Suprapubic skin (tissue), 3 donors: ENCODE measurements at regions not wholly inside any gene's neighbourhood (a gene's known extent, or its start where the extent isn't known, plus 50 kb on each side); places are given as distances from the start of the nearest gene placed in this dataset.

ENCODE experiments used
- POLR2A ChIP-seq, 2 donors: fragments of 450-650 bp; IDR thresholded peaks; one replicate each; pipeline ENCODE4 v1.6.1; 2017; ENCODE audit warnings: antibody characterized with exemption in 2 of 2, mild to moderate bottlenecking in 2 of 2, moderate library complexity in 2 of 2
- TF ChIP-seq, protein P1 (sequence below), 2 donors: fragments of 200-600 bp in 1 of 2; fragments of 450-650 bp in 1 of 2; sonication (generic) in 1 of 2; IDR thresholded peaks; one replicate each; pipeline ENCODE4 v1.5.1; 2016 to 2019; ENCODE audit warnings: antibody characterized with exemption in 2 of 2, mild to moderate bottlenecking in 1 of 2, moderate library complexity in 1 of 2

DNA sequence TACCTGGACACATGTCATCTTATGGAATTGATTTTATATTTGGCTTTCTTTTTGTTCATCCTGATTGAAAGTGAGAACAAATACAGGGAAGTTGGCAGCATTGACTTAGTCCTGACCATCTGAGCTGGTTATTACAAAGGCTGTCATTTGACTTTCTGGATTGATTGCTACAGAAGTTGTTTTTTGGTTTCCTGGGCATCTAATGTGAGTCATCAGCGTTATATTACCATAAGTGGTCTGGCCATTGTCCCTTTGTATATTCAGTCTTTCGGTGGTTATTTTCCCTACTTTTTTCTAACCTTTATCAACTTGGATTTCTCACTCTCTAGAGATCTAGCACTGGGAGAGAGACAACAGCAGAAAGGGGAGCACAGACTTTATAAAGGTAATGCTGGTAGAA, 1646.5 kb downstream of the MRPL39 start:
- TF ChIP-seq, protein P1, sequence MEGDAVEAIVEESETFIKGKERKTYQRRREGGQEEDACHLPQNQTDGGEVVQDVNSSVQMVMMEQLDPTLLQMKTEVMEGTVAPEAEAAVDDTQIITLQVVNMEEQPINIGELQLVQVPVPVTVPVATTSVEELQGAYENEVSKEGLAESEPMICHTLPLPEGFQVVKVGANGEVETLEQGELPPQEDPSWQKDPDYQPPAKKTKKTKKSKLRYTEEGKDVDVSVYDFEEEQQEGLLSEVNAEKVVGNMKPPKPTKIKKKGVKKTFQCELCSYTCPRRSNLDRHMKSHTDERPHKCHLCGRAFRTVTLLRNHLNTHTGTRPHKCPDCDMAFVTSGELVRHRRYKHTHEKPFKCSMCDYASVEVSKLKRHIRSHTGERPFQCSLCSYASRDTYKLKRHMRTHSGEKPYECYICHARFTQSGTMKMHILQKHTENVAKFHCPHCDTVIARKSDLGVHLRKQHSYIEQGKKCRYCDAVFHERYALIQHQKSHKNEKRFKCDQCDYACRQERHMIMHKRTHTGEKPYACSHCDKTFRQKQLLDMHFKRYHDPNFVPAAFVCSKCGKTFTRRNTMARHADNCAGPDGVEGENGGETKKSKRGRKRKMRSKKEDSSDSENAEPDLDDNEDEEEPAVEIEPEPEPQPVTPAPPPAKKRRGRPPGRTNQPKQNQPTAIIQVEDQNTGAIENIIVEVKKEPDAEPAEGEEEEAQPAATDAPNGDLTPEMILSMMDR (IDR thresholded peaks at IDR 0.05) = no peak
- no peak for TF ChIP-seq POLR2A (IDR thresholded peaks at IDR 0.05)
